Limb (tissue), 2 donors: ENCODE measurements at regions not wholly inside any gene's neighbourhood (a gene's known extent, or its start where the extent isn't known, plus 50 kb on each side); places are given as distances from the start of the nearest gene placed in this dataset.
A peak's percentile ranks its signal among the peaks of the same experiment; 100 is the strongest.

Source experiments
- DNase-seq, 2 donors: peaks; one replicate each; pipeline ENCODE4 v3.0.0-alpha.2; 2016; ENCODE audit errors: extremely low spot score in 2 of 2

DNA sequence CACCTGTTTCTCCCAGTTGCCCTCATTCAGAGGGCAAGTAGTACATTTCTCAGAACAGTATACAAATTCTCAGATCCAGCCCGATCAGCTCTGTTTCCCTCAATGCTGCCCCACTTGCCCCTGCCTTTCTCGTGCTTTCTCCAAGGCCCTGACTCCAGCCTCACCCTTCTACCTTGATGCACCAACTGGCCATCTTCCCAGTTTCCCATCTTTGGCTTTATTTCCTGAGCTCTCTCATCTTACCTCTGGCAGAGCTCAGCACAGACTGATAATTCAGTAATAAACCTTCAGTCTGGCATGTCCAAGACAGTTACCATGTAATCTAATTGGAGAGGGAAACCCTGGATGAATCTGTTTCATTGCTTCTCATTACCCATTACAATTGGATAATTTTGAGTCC, 184.5 kb upstream of the ISX start:
- DNase-seq = no peak

DNA sequence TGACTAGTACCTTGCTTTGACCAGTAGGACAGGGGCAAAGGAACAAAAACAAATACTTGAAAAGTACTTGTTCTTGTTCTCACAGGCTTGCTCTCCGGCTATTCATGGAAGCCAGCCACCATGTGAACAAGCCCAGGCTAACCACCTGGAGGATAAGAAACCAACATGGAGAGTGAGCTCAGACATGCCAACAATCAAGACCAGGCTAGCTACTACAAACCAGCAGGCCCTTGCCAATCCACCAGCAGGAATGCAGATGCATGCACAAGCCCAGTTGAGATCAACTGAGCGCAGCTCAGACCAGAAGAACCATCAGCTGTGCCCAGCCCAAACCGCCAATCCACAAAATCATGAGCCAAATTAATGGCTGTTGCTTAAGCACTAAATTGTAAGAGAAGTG, 180.1 kb upstream of the ISX start:
- no peak for DNase-seq

DNA sequence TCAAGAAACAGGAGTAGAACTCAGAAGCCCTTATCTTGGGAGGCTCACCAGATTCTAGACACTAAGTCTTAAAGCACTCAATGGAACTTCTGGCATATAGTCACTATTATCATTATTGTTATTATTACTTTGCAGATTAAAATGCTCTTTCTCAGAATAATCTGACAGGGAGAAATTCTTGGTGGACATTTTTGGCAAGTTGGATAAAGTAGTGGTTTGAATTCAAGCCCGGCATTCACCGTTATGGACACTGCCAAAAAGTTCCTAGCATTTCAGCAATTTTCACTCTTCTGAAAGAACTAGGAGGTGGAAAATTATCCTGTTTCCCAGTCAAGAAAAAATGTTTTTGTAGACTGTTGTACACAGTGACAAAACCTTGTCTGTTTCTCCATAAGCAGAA, 179.6 kb upstream of the ISX start:
- no peak for DNase-seq

GRCh38 chr22:34886812-34887211, 179.1 kb upstream of the ISX start:
- no peak for DNase-seq

- no peak for DNase-seq
Observed at GRCh38 chr22:34897126-34897525, 168.8 kb upstream of the ISX start.

DNA sequence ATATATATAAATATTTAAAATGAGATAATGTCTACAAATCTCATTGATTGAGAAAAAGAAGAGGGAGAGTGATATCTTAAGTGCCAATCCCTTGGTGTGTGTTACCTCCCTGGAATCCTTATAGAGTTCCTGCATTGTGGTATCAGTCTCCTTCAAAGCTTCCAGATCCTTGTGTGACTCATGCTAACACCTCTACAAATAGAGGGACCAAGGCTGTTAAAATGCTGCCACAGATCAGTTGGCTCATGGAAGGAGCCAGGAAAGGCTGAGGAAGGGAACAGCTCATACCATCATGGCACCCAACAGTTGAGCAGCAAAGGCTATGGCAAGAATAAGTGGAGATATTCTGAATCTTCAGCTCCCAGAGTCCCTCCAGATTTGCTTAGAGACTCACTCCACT, 163.6 kb upstream of the ISX start:
- no peak for DNase-seq

DNA sequence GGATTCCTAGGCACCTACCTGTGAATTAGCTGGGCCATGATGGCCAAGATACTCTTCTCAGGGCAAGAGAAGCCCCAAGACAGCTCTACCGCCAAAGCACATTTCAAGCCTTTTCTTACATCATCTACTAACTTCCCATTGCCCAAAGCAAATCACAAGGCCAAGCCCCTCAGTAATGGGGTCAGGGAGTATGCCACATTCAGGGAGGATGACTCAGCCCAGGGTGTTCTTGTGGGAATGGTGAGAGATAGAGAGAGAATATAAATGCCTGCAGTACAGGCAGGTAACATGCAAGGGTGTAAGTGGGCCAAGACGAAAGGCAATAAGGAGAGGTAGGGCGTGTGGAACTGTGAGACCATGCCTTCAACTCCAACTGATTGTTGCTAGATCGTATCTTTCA, 162.5 kb upstream of the ISX start:
- DNase-seq = no peak

DNA sequence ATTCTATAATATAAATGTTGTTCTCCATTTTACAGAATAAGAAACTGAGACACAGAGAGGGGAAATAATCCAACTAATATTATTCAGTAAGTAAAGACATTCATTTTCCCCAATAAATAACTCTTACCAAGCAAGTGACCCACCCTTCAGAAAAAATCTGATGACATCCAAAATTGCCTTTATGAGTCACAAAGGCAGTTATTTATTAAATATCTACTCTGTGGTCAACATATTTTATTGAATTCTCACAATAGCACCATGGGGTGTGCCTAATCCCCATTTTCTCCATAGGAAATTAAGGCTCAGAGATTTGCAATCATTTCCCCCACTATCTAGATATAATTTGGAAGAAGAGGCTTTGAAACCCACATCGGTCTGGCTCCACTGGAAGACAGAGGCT, 161.5 kb upstream of the ISX start:
- no peak for DNase-seq

DNA sequence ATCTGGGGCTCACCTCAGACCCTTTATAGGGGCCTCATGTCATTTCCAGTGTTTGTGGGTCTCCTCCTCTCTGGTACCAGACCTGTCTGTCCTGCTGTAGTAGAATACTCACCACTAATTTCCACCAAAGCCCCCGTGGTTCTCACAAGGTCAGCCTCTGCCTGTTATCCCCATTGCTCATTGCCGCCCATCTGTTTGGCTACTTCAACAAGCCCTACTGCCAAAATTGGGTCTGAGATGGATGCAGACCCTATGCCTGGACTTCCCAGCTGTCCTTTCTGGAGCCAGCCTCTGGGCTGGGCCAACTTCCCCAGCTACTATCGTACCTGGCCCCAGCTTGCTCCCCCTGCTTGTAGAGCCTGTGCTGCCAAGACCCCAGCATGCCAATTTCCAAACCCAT, 152.1 kb upstream of the ISX start:
- no peak for DNase-seq

DNA sequence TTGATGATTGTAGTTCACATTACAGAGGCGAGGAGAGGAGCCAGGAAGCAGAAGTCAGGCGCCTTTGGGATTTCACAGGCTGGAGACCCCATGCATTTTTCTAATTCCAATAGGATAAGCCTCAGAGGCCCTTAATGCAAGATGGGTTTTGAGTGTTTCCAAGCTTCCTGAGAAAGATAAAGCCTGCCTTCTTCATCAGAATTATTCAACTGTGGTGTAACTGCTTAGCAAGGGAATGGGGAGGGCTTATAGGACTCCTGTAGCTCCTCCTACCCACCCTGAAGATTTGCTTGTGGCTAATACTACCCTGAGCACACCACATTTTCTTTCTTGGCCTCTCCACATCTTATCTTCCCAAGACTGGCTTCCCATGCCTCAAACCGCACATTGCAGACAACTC, 151.1 kb upstream of the ISX start:
- no peak for DNase-seq

GRCh38 chr22:34917239-34917638, 148.7 kb upstream of the ISX start:
- no peak for DNase-seq

- no peak for DNase-seq
Observed at GRCh38 chr22:34931026-34931425, 134.9 kb upstream of the ISX start.

- no peak for DNase-seq
Observed at GRCh38 chr22:34934261-34934660, 131.7 kb upstream of the ISX start.

DNA sequence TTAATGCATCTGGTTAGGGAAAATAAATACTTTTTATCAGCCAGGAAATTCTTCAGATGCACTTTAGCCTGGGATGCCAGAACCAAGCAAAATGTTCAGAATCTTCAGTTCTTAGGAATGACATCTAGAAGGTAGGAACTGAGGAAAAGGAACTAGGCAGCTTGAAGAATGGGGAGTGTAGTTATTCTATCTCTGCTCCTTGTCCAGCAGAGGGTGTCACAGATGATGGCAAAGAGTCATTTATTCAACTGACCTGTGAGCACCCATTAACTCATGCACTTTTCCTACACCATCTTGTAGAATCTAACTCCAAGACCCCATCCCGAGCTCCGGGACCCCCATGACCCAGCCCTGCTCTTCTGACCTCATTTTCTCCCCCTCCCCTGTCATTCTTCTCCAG, 122.1 kb upstream of the ISX start:
- DNase-seq = no peak

DNA sequence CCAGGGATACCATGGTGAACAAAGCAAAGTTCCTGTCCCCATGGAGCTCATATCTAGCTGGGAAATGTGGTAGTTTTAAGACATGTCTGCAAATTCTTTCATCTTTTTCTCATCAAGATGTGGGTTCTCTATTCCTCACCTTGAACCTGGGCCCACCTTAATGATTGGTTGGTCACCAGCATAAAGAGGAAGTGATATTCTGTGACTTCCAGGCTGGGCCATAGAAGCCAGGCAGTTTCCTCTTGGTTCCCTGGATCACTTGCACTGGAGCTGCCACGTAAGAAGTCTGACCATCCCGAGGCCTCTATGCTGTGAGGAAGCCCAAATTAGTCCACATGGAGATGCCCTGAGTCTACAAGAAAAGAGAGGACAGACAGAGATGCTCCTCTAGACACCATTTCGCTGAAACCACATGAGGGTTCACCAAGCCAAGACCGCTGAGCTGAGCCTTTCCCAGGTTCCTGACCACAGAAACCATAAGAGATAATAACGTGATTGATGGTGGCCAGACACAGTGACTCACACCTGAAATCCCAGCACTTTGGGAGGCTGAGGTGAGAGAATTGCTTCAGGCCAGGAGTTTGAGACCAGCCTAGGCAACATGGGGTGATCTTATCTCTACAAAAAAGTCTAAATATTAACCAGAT, 119.5 kb upstream of the ISX start:
- DNase-seq = no peak

DNA sequence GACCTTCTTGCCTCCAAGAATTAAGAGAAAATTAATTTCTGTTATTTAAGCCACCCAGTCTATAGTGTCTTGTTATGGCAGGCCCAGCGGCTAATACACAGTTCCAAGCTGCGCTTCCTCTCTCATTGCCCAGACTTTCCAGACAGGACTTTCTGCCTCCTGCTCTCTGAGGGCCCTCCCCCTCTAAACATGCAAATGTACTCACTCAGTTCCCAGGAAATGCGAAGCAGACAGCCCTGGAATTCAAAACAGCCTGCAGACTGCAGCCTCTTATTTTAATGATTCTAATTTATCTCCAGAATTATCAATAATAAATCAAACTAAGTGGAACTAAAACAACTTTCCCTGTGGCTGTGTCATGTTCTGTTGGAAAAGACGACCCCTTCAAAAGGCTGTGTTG, 115.5 kb upstream of the ISX start:
- DNase-seq = peak in 1 of 2 donors; percentile 36

DNA sequence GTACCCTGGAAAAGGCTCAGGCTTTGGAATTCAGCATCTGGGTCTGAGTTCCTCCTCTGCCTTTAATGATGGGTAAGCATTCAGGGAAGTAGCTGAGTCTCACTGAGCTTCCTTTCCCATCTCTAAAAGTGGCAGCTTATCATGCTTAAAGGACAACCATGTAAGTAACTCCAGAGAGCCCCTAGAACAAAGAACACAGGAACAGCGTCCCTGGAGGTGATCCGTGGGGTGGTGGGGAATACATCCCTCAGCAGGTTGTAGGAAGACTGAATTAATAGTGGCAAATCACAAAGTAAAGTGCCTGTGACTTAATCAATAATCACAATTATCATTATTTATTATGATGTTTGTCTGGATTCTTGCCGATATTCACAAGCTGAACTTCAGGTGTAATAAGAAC, 114.7 kb upstream of the ISX start:
- no peak for DNase-seq

GRCh38 chr22:34960005-34960404, 106.0 kb upstream of the ISX start:
- DNase-seq = no peak

DNA sequence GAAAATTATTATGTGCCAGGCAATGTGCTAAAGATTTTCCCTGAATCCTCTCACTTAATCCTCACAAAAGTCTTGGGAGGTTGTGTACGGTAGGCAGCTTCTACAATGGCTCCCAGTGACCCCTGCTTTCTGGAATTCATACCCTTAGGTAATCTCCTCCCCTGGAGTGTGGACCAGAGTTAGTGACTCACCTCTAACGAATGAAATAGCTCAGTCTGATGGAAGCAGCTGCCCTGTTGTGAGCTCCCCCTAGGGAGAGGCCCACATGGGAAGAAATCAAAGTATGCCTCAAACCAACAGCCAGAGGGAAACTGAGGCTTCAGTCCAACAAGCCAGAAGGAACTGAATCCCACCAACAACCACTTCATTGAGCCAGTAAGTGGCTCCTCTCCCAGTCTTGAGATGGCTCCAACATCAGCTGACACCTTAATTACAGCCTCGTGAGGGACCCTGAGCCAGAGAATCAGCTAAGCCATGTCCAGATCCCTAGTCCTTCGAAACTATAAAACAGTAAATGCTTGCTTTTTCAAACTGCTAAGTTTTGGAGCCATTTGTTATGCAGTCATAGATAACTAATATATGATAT, 98.9 kb upstream of the ISX start:
- no peak for DNase-seq

DNA sequence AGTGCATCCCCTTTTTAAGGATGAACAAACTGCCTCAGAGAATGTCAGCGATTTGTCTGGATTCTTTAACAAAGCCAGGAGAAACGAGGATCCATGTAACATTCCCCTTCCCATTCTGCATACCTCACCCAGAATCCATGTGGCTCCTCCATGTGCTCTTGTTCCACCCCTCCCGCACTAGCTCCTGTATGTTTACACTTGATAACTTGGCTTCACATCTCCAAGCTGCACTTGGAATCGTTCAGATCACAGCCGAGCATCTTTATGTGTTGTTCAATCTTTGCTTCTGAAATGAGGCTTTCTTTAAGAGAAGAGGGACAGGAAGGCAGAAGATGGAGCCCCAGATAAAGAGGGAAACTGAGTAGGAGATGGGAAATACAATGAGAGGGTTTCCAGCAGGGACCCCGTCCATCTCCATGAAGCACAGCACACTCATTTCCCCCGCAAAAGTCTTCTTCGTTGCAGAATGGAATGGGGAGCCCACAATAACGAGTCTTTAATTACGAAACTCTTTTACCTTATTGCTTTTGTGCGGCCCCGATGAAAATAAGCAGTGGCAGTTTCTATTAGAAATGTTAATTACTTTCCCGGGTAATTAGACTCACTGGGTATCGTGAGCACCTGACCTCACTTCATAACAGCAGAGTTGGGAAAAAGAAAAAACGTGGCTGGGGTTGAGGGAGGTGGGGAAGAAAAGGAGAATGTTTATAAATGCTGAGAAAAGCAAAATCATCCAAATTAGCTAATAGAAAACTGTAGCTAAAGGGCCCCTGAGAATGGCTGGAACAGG, 96.8 kb upstream of the ISX start:
- no peak for DNase-seq

DNA sequence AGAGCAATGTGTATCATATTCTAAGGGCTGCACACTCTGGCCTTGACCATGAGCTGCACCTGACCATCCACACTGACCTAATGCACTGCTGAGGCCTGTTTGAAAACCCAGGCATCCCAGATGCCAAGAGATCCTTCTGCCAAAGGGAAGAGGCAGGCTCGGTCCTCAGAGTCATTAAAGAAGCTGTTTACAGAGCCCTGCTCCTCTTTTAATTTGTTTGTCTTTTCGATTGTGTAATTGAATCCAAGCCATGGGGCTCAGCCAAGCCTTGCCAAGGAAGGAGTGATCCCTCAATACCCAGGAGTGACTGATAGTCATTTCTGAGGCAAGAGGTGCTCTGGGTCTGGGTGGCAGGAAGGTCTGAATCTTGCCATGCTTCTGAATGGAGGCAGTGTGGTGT, 94.5 kb upstream of the ISX start:
- no peak for DNase-seq

GRCh38 chr22:34972191-34972897, 93.6 kb upstream of the ISX start:
- no peak for DNase-seq
